Activated CD8-positive, alpha-beta memory T cell treated with anti-CD3 and anti-CD28 coated beads, Interleukin-2, amount 10 ng/mL, durations not matched to agents 7 days and 5 days (primary cell): ENCODE measurements at regions not wholly inside any gene's neighbourhood (a gene's known extent, or its start where the extent isn't known, plus 50 kb on each side); places are given as distances from the start of the nearest gene placed in this dataset.

Experiments used
- ATAC-seq: fragments of 150-1000 bp; cut with Tn5 transposase; one replicate; pipeline ENCODE4 v1.10.0; 2021; ENCODE audit warnings: moderate library complexity
- CTCF ChIA-PET: fragments of 350-600 bp; sonication (Branson Sonifier 250); formaldehyde crosslinking; loops from one replicate; lab custom pipeline; 2021; ENCODE audit warnings: antibody characterized with exemption; lab: Charles Lee
- DNase-seq: peaks from one replicate; pipeline ENCODE4 v3.0.0-alpha.2; 2020
- H3K27ac Mint-ChIP-seq: one replicate; pipeline ENCODE4 v1.8.0; 2021; ENCODE audit warnings: mild to moderate bottlenecking, mixed read lengths
- H3K27me3 Mint-ChIP-seq: one replicate; pipeline ENCODE4 v1.8.0; 2021; ENCODE audit warnings: mixed read lengths
- H3K36me3 Mint-ChIP-seq: one replicate; pipeline ENCODE4 v1.8.0; 2021; ENCODE audit warnings: mild to moderate bottlenecking, mixed read lengths
- H3K4me1 Mint-ChIP-seq: one replicate; pipeline ENCODE4 v1.8.0; 2021; ENCODE audit warnings: mixed read lengths
- H3K4me3 Mint-ChIP-seq: one replicate; pipeline ENCODE4 v1.8.0; 2021; ENCODE audit warnings: mild to moderate bottlenecking, moderate library complexity, mixed read lengths
- H3K9me3 Mint-ChIP-seq: one replicate; pipeline ENCODE4 v1.8.0; 2022; ENCODE audit warnings: low read depth, mixed read lengths

DNA sequence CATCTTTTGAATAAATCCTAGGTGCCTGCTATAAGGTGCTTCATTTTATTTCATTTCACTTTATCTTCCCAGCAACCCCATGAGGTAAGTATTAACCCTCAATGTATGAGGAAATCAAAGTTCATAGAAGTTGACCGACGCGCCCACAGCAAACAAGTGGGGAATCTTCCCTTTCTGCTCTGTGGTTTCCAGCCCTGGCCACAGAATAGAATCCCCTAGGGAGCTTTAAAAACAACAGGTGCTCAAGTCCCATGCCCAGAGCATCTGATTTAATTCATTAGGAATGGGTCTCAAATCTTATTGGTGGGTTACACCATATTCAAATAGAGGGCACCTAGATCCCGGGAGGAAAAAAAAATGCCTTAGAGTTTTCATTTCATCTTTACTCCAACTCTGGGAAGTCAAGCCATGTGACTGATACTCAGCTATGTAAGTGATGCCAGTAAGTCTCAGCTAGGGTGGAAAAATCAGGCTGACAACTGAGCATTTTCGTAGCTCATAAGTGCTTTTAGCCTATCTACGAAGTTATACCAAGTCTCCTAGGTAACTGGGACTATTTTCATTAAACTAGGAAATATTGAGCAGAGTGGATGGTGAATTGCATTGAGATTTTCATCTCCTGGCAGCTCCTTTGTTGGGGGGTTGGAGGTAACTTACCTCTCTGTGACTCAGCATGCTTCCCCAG, 353.4 kb upstream of the SLC30A5 start:
- CTCF ChIA-PET = interaction anchor here (1.4 kb wide), 1 partner anchor 28 kb away, joined by 3 read pairs; no protein-coding TSS in a partner anchor
- Mint-ChIP-seq H3K27ac (no peak overlapping the region), H3K9me3 (no peaks in the 10 kb centered on the region), H3K36me3 (no peaks in the 10 kb centered on the region), H3K4me3 (no peak overlapping the region), H3K27me3 (peaks cover 7% of the 10 kb centered on the region), H3K4me1 (peaks cover 13% of the 10 kb centered on the region)
- DNase-seq (no peak), ATAC-seq (peak; percentile 12)

DNA sequence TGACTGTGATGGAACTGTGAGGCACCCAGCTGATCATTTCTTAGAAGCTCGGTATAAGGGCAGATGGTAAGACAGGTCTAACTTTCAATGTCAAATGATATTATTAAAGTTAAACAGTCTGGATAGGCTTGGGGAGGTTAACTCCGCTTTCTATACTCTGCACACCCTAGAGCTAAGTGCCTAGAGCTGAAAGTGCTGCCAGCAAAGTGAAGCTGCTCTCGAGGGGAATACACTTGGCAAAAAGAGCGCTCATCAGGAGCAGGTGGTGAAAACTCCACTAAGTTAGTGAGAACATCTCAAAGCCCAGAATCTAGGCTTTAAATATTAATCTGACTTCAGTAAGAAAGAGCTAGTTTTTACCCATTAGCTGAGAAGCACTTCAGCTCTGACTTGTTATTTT, 349.6 kb upstream of the SLC30A5 start:
- no peak for ATAC-seq
- Mint-ChIP-seq H3K27me3 (no peaks in the 10 kb centered on the region), H3K27ac (no peak overlapping the region), H3K4me1 (peaks cover 13% of the 10 kb centered on the region), H3K4me3 (no peak overlapping the region), H3K36me3 (no peaks in the 10 kb centered on the region), H3K9me3 (no peaks in the 10 kb centered on the region)
- CTCF ChIA-PET = interaction anchor here (1.1 kb wide), 1 partner anchor 283 kb away, joined by 3 read pairs; no protein-coding TSS in a partner anchor
- no peak for DNase-seq

DNA sequence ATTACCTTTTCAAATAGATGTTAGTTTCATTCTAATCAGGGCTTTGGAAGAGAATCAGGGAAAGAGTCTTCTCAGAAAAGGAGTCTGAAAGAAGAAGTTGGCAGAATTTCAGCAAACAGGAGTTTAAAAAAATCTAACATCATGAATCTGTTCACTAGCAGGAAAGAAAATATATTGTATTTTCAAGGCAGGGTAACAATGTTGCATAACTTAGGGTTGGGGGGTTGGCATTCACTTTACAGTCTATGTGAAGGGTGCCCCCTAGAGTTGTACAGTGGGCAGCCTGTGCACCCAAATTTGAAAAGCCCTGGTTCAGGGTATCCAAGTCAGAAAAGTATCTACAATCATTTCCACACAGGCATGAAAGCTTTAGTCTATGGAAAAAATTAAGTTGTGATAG, 348.4 kb upstream of the SLC30A5 start:
- Mint-ChIP-seq H3K9me3 (no peaks in the 10 kb centered on the region), H3K4me1 (peaks cover 9% of the 10 kb centered on the region), H3K4me3 (no peak overlapping the region), H3K27me3 (no peaks in the 10 kb centered on the region), H3K36me3 (no peaks in the 10 kb centered on the region), H3K27ac (no peak overlapping the region)
- DNase-seq (no peak), ATAC-seq (no peak)
- CTCF ChIA-PET = no interaction called here

- no peak for DNase-seq
Measured at GRCh38 chr5:68746220-68746619, 347.6 kb upstream of the SLC30A5 start.

DNA sequence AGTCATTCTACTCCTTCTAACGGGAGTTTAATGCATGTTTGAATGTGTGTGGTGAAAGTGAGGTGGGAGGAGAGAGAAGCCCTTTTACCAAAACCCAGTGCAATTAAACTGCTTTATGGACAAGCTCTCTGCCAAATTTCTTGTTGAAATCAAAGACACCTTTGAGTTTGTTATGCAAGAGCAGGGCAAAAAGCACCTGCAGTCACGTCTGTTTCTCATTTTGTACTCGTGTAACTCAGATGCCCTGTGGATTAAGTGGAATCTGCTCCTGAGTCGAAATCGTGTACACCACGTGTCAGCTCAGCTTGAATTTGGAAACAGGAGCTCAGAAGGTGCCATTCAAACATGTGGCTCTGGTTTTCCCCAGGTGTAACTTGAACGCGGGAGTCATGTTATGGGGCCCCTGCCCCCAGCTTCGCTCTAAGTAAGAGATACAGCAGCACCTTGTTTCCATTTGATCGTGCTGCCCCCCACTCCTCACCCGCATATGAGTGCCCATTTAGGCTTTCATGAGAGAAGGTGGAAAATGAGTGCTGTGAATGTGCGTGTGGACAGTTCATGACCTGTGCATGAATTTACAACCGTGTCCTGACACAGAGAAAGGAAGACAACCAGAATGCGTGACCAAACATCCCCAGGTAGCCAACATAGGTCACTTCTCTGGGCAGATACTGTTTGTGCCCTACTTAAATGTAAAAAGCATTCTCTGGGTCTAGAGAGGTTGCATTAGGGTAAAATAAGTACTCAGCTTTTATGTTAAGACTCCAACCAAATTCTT, 347.0 kb upstream of the SLC30A5 start:
- CTCF ChIA-PET = no interaction called here

More at GRCh38 chr5:68746220-68746619, 347.6 kb upstream of the SLC30A5 start:
- CTCF ChIA-PET = no interaction called here
- H3K27ac Mint-ChIP-seq = no peak overlapping the region
- H3K4me3 Mint-ChIP-seq = no peak overlapping the region
- H3K9me3 Mint-ChIP-seq = no peaks in the 10 kb centered on the region
- ATAC-seq = no peak
- H3K4me1 Mint-ChIP-seq = peaks cover 9% of the 10 kb centered on the region
- H3K36me3 Mint-ChIP-seq = no peaks in the 10 kb centered on the region
- no peaks in the 10 kb centered on the region for H3K27me3 Mint-ChIP-seq

GRCh38 chr5:68747521-68747920, 346.3 kb upstream of the SLC30A5 start:
- ATAC-seq = no peak
- H3K4me3 Mint-ChIP-seq = no peak overlapping the region
- H3K27me3 Mint-ChIP-seq = no peaks in the 10 kb centered on the region
- CTCF ChIA-PET = no interaction called here
- H3K4me1 Mint-ChIP-seq = peaks cover 9% of the 10 kb centered on the region
- no peaks in the 10 kb centered on the region for H3K36me3 Mint-ChIP-seq
- no peaks in the 10 kb centered on the region for H3K9me3 Mint-ChIP-seq
- no peak overlapping the region for H3K27ac Mint-ChIP-seq
- DNase-seq = no peak

More for the DNA sequence above, 347.0 kb upstream of the SLC30A5 start:
- ATAC-seq (no peak), DNase-seq (no peak)
- H3K36me3 Mint-ChIP-seq = no peaks in the 10 kb centered on the region
- H3K9me3 Mint-ChIP-seq = no peaks in the 10 kb centered on the region
- no peaks in the 10 kb centered on the region for H3K27me3 Mint-ChIP-seq
- no peak overlapping the region for H3K4me3 Mint-ChIP-seq
- H3K4me1 Mint-ChIP-seq = peaks cover 9% of the 10 kb centered on the region
- no peak overlapping the region for H3K27ac Mint-ChIP-seq

DNA sequence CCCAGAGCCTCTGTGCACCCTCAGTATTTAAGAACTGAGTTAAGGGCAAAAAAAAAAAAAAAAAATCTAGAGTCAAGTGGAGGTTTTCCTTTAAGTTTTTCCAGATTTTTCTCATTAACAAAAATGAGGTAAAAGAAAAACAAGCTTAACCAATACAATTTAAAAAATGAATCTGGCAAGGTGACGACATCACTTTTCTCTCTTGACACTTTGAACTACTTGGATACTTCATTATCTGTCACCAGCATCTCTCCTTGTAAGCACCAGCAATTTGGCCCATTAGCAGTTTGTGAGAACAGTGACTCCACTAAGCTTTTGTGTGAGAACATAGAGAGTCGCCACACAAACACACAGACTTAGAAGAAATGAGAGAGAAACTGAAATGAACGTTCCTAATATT, 345.7 kb upstream of the SLC30A5 start:
- H3K27me3 Mint-ChIP-seq = peaks cover 3% of the 10 kb centered on the region
- no peaks in the 10 kb centered on the region for H3K36me3 Mint-ChIP-seq
- no peak overlapping the region for H3K4me3 Mint-ChIP-seq
- no peak overlapping the region for H3K27ac Mint-ChIP-seq
- H3K4me1 Mint-ChIP-seq = peaks cover 9% of the 10 kb centered on the region
- DNase-seq = no peak
- CTCF ChIA-PET = interaction anchor here (0.7 kb wide), 1 partner anchor 201 kb away, joined by 5 read pairs; no protein-coding TSS in a partner anchor
- H3K9me3 Mint-ChIP-seq = no peaks in the 10 kb centered on the region
- ATAC-seq = no peak

DNA sequence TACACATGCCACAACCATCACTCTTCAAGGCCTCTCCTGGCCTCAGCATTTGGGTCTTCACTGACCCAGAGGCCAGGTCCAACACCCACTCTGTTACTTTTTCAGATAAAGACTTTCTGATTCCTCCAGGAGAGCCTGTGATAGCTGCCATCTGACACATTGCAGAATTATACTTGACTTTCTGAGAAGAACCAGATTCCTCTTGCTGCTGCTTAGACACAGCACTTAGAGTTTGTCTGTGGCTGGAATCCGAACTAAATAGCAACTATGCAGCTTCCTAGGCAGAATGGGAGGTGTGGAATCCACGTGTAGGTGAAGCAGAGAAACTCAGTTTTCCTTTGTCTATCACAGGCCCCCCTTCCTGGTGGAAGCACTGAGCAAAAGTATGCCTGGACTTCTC, 344.7 kb upstream of the SLC30A5 start:
- Mint-ChIP-seq H3K4me3 (no peak overlapping the region), H3K4me1 (peaks cover 9% of the 10 kb centered on the region), H3K36me3 (no peaks in the 10 kb centered on the region), H3K27ac (no peak overlapping the region), H3K27me3 (peaks cover 4% of the 10 kb centered on the region), H3K9me3 (no peaks in the 10 kb centered on the region)
- CTCF ChIA-PET = no interaction called here
- DNase-seq = no peak
- ATAC-seq = no peak

DNA sequence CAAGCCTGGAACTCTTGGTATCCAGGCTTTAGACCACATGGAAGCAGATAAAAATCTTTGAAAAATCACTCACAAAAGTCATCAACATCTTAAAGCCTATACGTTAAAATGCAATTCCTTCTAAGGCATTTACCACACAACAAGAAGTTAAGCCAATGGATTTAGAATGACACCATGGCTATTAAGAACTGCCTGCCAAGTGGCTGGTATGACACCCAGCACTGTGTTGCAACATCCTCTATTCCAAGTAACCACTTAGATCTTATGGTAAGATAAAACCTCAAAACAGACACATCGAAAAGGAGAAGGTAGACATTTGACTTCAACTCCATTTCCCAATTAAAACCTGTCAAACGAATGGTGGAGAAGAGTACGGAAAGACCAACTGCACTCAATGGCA, 344.2 kb upstream of the SLC30A5 start:
- Mint-ChIP-seq H3K27ac (no peak overlapping the region), H3K27me3 (peaks cover 5% of the 10 kb centered on the region), H3K9me3 (no peaks in the 10 kb centered on the region), H3K36me3 (no peaks in the 10 kb centered on the region), H3K4me1 (peaks cover 9% of the 10 kb centered on the region), H3K4me3 (no peak overlapping the region)
- DNase-seq = no peak
- ATAC-seq = no peak
- CTCF ChIA-PET = no interaction called here

- Mint-ChIP-seq H3K9me3 (no peaks in the 10 kb centered on the region), H3K27ac (no peak overlapping the region), H3K4me1 (peaks cover 9% of the 10 kb centered on the region), H3K36me3 (no peaks in the 10 kb centered on the region), H3K27me3 (peaks cover 19% of the 10 kb centered on the region), H3K4me3 (no peak overlapping the region)
- no peak for DNase-seq
- CTCF ChIA-PET = no interaction called here
- no peak for ATAC-seq
Measured at GRCh38 chr5:68751661-68752060, 342.2 kb upstream of the SLC30A5 start.

DNA sequence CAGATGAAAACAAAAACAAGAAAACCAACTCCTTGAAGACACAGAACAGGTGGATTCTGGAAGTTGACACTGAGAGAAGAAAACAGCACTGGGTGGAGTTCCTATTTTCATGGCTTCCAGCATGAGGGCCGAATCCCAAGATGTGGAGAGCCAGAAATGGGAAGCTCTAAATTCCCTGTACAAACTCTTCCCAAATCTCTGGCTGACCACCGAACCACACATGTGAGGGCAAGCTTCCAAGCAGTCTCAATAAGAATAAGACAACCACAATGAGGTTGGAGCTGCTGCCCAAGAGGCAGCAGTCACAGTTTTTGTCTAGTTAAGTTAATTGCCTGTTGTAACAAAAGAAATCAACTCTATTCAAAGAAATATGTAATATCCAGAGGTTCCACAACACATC, 339.3 kb upstream of the SLC30A5 start:
- Mint-ChIP-seq H3K9me3 (no peaks in the 10 kb centered on the region), H3K36me3 (no peaks in the 10 kb centered on the region), H3K27ac (no peak overlapping the region), H3K27me3 (peaks cover 22% of the 10 kb centered on the region), H3K4me1 (peaks cover 3% of the 10 kb centered on the region), H3K4me3 (no peak overlapping the region)
- DNase-seq = no peak
- CTCF ChIA-PET = no interaction called here
- ATAC-seq = no peak

- Mint-ChIP-seq H3K9me3 (no peaks in the 10 kb centered on the region), H3K36me3 (no peaks in the 10 kb centered on the region), H3K27me3 (peaks cover 22% of the 10 kb centered on the region), H3K4me1 (no peaks in the 10 kb centered on the region), H3K4me3 (no peak overlapping the region), H3K27ac (no peak overlapping the region)
- CTCF ChIA-PET = no interaction called here
- DNase-seq (no peak), ATAC-seq (no peak)
Measured at GRCh38 chr5:68755293-68755692, 338.5 kb upstream of the SLC30A5 start.

GRCh38 chr5:68757006-68757405, 336.8 kb upstream of the SLC30A5 start:
- ATAC-seq (no peak), DNase-seq (no peak)
- H3K36me3 Mint-ChIP-seq = no peaks in the 10 kb centered on the region
- H3K9me3 Mint-ChIP-seq = no peaks in the 10 kb centered on the region
- peaks cover 22% of the 10 kb centered on the region for H3K27me3 Mint-ChIP-seq
- no peaks in the 10 kb centered on the region for H3K4me1 Mint-ChIP-seq
- CTCF ChIA-PET = no interaction called here
- H3K27ac Mint-ChIP-seq = no peak overlapping the region
- H3K4me3 Mint-ChIP-seq = no peak overlapping the region

GRCh38 chr5:68757626-68758212, 336.1 kb upstream of the SLC30A5 start:
- H3K4me3 Mint-ChIP-seq = no peak overlapping the region
- no peaks in the 10 kb centered on the region for H3K9me3 Mint-ChIP-seq
- ATAC-seq (no peak), DNase-seq (no peak)
- no peaks in the 10 kb centered on the region for H3K36me3 Mint-ChIP-seq
- H3K4me1 Mint-ChIP-seq = no peaks in the 10 kb centered on the region
- peaks cover 22% of the 10 kb centered on the region for H3K27me3 Mint-ChIP-seq
- no peak overlapping the region for H3K27ac Mint-ChIP-seq
- CTCF ChIA-PET = no interaction called here
